ENCODE measurements at regions not wholly inside any gene's neighbourhood (a gene's known extent, or its start where the extent isn't known, plus 50 kb on each side); places are given as distances from the start of the nearest gene placed in this dataset.

- Histone ChIP-seq H3K4me1 (ENCODE audit: insufficient read depth, low read length) (peaks cover 9% of the 10 kb centered on the region; the same call in 1 of the 2 replicates), H3K4me3 (ENCODE audit: low read length) (no peak overlapping the region), H3K9ac (ENCODE audit: low read depth, low read length) (no peak overlapping the region), H3K36me3 (ENCODE audit: insufficient read depth, low read depth, low read length) (no peaks in the 10 kb centered on the region), H3K27me3 (ENCODE audit: insufficient read depth, low read length) (no peaks in the 10 kb centered on the region), H3K9me3 (ENCODE audit: insufficient read depth, low read depth, low read length) (no peaks in the 10 kb centered on the region), H3K27ac (ENCODE audit: low read length) (no peak overlapping the region)
These were observed 95.1 kb upstream of the RFX8 start for GRCh38 chr2:101569886-101570520.

- Histone ChIP-seq H3K4me3 (ENCODE audit: low read length) (no peak overlapping the region), H3K27me3 (ENCODE audit: insufficient read depth, low read length) (no peaks in the 10 kb centered on the region), H3K36me3 (ENCODE audit: insufficient read depth, low read depth, low read length) (no peaks in the 10 kb centered on the region), H3K27ac (ENCODE audit: low read length) (no peak overlapping the region), H3K9ac (ENCODE audit: low read depth, low read length) (no peak overlapping the region), H3K9me3 (ENCODE audit: insufficient read depth, low read depth, low read length) (no peaks in the 10 kb centered on the region), H3K4me1 (ENCODE audit: insufficient read depth, low read length) (peaks cover 9% of the 10 kb centered on the region; the same call in 1 of the 2 replicates)
These were observed 94.1 kb upstream of the RFX8 start for GRCh38 chr2:101568969-101569368.

GRCh38 chr2:101566632-101567228, 91.8 kb upstream of the RFX8 start:
- Histone ChIP-seq H3K27me3 (ENCODE audit: insufficient read depth, low read length) (no peaks in the 10 kb centered on the region), H3K4me1 (ENCODE audit: insufficient read depth, low read length) (peaks cover 9% of the 10 kb centered on the region; the same call in 1 of the 2 replicates), H3K4me3 (ENCODE audit: low read length) (peak overlapping the region; percentile 14; the same call in 1 of the 2 replicates), H3K36me3 (ENCODE audit: insufficient read depth, low read depth, low read length) (no peaks in the 10 kb centered on the region), H3K27ac (ENCODE audit: low read length) (no peak overlapping the region), H3K9ac (ENCODE audit: low read depth, low read length) (no peak overlapping the region), H3K9me3 (ENCODE audit: insufficient read depth, low read depth, low read length) (no peaks in the 10 kb centered on the region)

GRCh38 chr2:101563849-101564248, 88.9 kb upstream of the RFX8 start:
- Histone ChIP-seq H3K4me3 (ENCODE audit: low read length) (no peak overlapping the region), H3K27me3 (ENCODE audit: insufficient read depth, low read length) (no peaks in the 10 kb centered on the region), H3K27ac (ENCODE audit: low read length) (no peak overlapping the region), H3K36me3 (ENCODE audit: insufficient read depth, low read depth, low read length) (no peaks in the 10 kb centered on the region), H3K9me3 (ENCODE audit: insufficient read depth, low read depth, low read length) (no peaks in the 10 kb centered on the region), H3K4me1 (ENCODE audit: insufficient read depth, low read length) (peaks cover 9% of the 10 kb centered on the region), H3K9ac (ENCODE audit: low read depth, low read length) (no peak overlapping the region)

- Histone ChIP-seq H3K9me3 (ENCODE audit: insufficient read depth, low read depth, low read length) (no peaks in the 10 kb centered on the region), H3K9ac (ENCODE audit: low read depth, low read length) (no peak overlapping the region), H3K4me3 (ENCODE audit: low read length) (no peak overlapping the region), H3K4me1 (ENCODE audit: insufficient read depth, low read length) (no peaks in the 10 kb centered on the region; the same call in 1 of the 2 replicates), H3K27ac (ENCODE audit: low read length) (no peak overlapping the region), H3K27me3 (ENCODE audit: insufficient read depth, low read length) (no peaks in the 10 kb centered on the region), H3K36me3 (ENCODE audit: insufficient read depth, low read depth, low read length) (no peaks in the 10 kb centered on the region)
These were observed 85.9 kb upstream of the RFX8 start for GRCh38 chr2:101560780-101561315.

- no peak overlapping the region for H3K27ac ChIP-seq (ENCODE audit: low read length)
- H3K9me3 ChIP-seq (ENCODE audit: insufficient read depth, low read depth, low read length) = no peaks in the 10 kb centered on the region
- H3K4me3 ChIP-seq (ENCODE audit: low read length) = no peak overlapping the region
- H3K36me3 ChIP-seq (ENCODE audit: insufficient read depth, low read depth, low read length) = no peaks in the 10 kb centered on the region
- no peak overlapping the region for H3K9ac ChIP-seq (ENCODE audit: low read depth, low read length)
- no peaks in the 10 kb centered on the region for H3K27me3 ChIP-seq (ENCODE audit: insufficient read depth, low read length)
- H3K4me1 ChIP-seq (ENCODE audit: insufficient read depth, low read length) = no peaks in the 10 kb centered on the region; the same call in 1 of the 2 replicates
These were observed 84.6 kb upstream of the RFX8 start for GRCh38 chr2:101559551-101559950.

GRCh38 chr2:101558740-101559525, 84.0 kb upstream of the RFX8 start:
- H3K4me3 ChIP-seq (ENCODE audit: low read length) = no peak overlapping the region
- H3K4me1 ChIP-seq (ENCODE audit: insufficient read depth, low read length) = no peaks in the 10 kb centered on the region; the same call in 1 of the 2 replicates
- no peak overlapping the region for H3K27ac ChIP-seq (ENCODE audit: low read length)
- H3K36me3 ChIP-seq (ENCODE audit: insufficient read depth, low read depth, low read length) = no peaks in the 10 kb centered on the region
- H3K9ac ChIP-seq (ENCODE audit: low read depth, low read length) = no peak overlapping the region
- no peaks in the 10 kb centered on the region for H3K9me3 ChIP-seq (ENCODE audit: insufficient read depth, low read depth, low read length)
- no peaks in the 10 kb centered on the region for H3K27me3 ChIP-seq (ENCODE audit: insufficient read depth, low read length)

GRCh38 chr2:101556033-101556459, 81.1 kb upstream of the RFX8 start:
- Histone ChIP-seq H3K4me1 (ENCODE audit: insufficient read depth, low read length) (no peaks in the 10 kb centered on the region; the same call in 1 of the 2 replicates), H3K9ac (ENCODE audit: low read depth, low read length) (no peak overlapping the region), H3K9me3 (ENCODE audit: insufficient read depth, low read depth, low read length) (no peaks in the 10 kb centered on the region), H3K27ac (ENCODE audit: low read length) (no peak overlapping the region), H3K36me3 (ENCODE audit: insufficient read depth, low read depth, low read length) (no peaks in the 10 kb centered on the region), H3K27me3 (ENCODE audit: insufficient read depth, low read length) (no peaks in the 10 kb centered on the region), H3K4me3 (ENCODE audit: low read length) (no peak overlapping the region)

- no peaks in the 10 kb centered on the region for H3K36me3 ChIP-seq (ENCODE audit: insufficient read depth, low read depth, low read length)
- H3K27ac ChIP-seq (ENCODE audit: low read length) = no peak overlapping the region
- H3K27me3 ChIP-seq (ENCODE audit: insufficient read depth, low read length) = no peaks in the 10 kb centered on the region
- H3K9ac ChIP-seq (ENCODE audit: low read depth, low read length) = no peak overlapping the region
- no peak overlapping the region for H3K4me3 ChIP-seq (ENCODE audit: low read length)
- H3K9me3 ChIP-seq (ENCODE audit: insufficient read depth, low read depth, low read length) = no peaks in the 10 kb centered on the region
- H3K4me1 ChIP-seq (ENCODE audit: insufficient read depth, low read length) = no peaks in the 10 kb centered on the region
These were observed 76.5 kb upstream of the RFX8 start for GRCh38 chr2:101551336-101551888.

- Histone ChIP-seq H3K4me3 (ENCODE audit: low read length) (no peak overlapping the region), H3K9me3 (ENCODE audit: insufficient read depth, low read depth, low read length) (no peaks in the 10 kb centered on the region), H3K4me1 (ENCODE audit: insufficient read depth, low read length) (no peaks in the 10 kb centered on the region), H3K27ac (ENCODE audit: low read length) (no peak overlapping the region), H3K27me3 (ENCODE audit: insufficient read depth, low read length) (no peaks in the 10 kb centered on the region), H3K36me3 (ENCODE audit: insufficient read depth, low read depth, low read length) (no peaks in the 10 kb centered on the region), H3K9ac (ENCODE audit: low read depth, low read length) (no peak overlapping the region)
These were observed 75.6 kb upstream of the RFX8 start for GRCh38 chr2:101550555-101550954.

GRCh38 chr2:101549371-101549770, 74.5 kb upstream of the RFX8 start:
- Histone ChIP-seq H3K36me3 (ENCODE audit: insufficient read depth, low read depth, low read length) (no peaks in the 10 kb centered on the region), H3K27me3 (ENCODE audit: insufficient read depth, low read length) (no peaks in the 10 kb centered on the region), H3K9me3 (ENCODE audit: insufficient read depth, low read depth, low read length) (no peaks in the 10 kb centered on the region), H3K4me3 (ENCODE audit: low read length) (no peak overlapping the region), H3K4me1 (ENCODE audit: insufficient read depth, low read length) (no peaks in the 10 kb centered on the region), H3K27ac (ENCODE audit: low read length) (no peak overlapping the region), H3K9ac (ENCODE audit: low read depth, low read length) (no peak overlapping the region)
